ENCODE measurements at regions not wholly inside any gene's neighbourhood (a gene's known extent, or its start where the extent isn't known, plus 50 kb on each side); places are given as distances from the start of the nearest gene placed in this dataset.
A peak's percentile ranks its signal among the peaks of the same experiment; 100 is the strongest.
"Not testable (repeated sequence)": the region's sequence is repeated elsewhere in the genome, so short reads cannot be mapped to it uniquely, and the experiment has no call there.

DNA sequence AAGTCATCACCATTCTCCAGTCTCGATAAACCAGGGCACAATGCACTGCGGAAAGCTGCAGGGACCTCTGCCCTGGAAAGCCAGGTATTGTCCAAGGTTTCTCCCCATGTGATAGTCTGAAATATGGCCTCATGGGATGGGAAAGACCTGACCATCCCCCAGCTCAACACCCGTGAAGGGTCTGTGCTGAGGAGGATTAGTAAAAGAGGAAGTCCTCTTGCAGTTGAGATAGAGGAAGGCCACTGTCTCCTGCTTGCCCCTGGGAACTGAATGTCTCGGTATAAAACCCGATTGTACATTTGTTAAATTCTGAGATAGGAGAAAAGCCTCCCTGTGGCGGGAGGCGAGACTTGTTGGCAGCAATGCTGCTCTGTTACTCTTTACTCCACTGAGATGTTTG lies 95.9 kb downstream of the FEM1C start:
- H3K4me3 ChIP-seq; ATAC-seq; H3K27ac ChIP-seq (ENCODE audit: control insufficient read depth, insufficient read depth); H4K20me1 ChIP-seq (ENCODE audit: control insufficient read depth, insufficient read depth); H3K9me3 ChIP-seq (replicated peaks; ENCODE audit: control insufficient read depth, insufficient read depth, low read length); intact Hi-C loops (cut with micrococcal nuclease; ENCODE audit: unreplicated experiment); DNase-seq (ENCODE audit: low read depth, low spot score); FAIRE-seq; H3K27me3 ChIP-seq (replicated peaks in 1 of 2; ENCODE audit: control insufficient read depth in 2 of 2, insufficient read depth in 2 of 2, low read length in 1 of 2); H3K79me2 ChIP-seq (ENCODE audit: control insufficient read depth, insufficient read depth, low read length); CTCF ChIA-PET; BruUV-seq (replicated peaks); H3K36me3 ChIP-seq (ENCODE audit: control insufficient read depth in 2 of 2, insufficient read depth in 2 of 2, low read length in 1 of 2); H3K4me1 ChIP-seq (ENCODE audit: control insufficient read depth, insufficient read depth, low read length); in situ Hi-C loops (cut with MboI); POLR2A ChIA-PET; H2AFZ ChIP-seq (ENCODE audit: control insufficient read depth, low read depth, low read length); RAD21 ChIA-PET (ENCODE audit: unreplicated experiment); SMC1A ChIA-PET (ENCODE audit: uncharacterized antibody, unreplicated experiment); H3K4me2 ChIP-seq (ENCODE audit: control insufficient read depth, insufficient read depth); H3K9ac ChIP-seq (ENCODE audit: control insufficient read depth, insufficient read depth, low read length): not testable (repeated sequence)
- peak; percentile 32; the same call in 1 of the 2 replicates for TF ChIP-seq SPI1 (IDR thresholded peaks at IDR 0.05; ENCODE audit: borderline replicate concordance, insufficient read depth, low read depth, low read length)
- WGBS (ENCODE audit: insufficient coverage, insufficient replicate concordance, low lambda C conversion rate, missing lambda C conversion rate), result 49% methylated on average over 7 of the region's 7 CpGs

DNA sequence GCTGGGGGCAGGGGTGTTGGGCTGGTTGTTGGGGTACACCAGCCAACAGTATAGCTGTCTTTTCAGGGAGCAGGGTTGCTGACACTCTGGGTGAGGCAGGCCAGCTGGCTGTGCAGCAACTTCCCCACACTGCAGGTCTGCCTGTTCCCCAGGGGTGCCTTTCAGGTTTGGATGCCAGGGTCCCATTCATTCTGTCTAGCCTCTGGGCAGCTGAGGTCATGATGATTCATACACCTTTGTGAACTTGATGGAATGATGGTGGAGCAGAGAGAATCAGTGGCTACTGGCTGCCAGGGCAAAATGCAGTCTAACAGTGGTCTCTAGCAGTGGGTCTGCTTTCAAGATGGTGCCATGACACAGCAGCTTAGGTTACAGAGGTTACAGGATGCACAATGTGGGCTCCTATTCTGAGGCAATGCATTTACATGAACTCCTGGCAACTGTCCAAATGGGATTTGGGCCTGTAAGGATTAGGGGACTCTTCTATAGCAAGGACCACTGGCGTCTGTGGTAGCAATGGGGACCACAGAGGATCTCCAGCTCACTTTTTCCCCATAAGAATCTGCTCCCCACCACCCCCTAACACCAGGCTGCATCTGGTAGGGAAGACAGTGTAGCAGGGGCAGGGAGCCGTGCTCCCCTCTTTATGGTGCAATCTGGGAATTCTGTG lies 103.7 kb downstream of the FEM1C start:
- Histone ChIP-seq H3K4me2 (ENCODE audit: control insufficient read depth, insufficient read depth) (no peak overlapping the region), H4K20me1 (ENCODE audit: control insufficient read depth, insufficient read depth) (no peaks in the 10 kb centered on the region), H3K4me1 (ENCODE audit: control insufficient read depth, insufficient read depth, low read length) (no peaks in the 10 kb centered on the region), H3K9ac (ENCODE audit: control insufficient read depth, insufficient read depth, low read length) (no peak overlapping the region), H3K4me3 (no peak overlapping the region), H3K9me3 (replicated peaks; ENCODE audit: control insufficient read depth, insufficient read depth, low read length) (peaks cover 3% of the 10 kb centered on the region; the same call in 1 of the 3 replicates), H3K27ac (ENCODE audit: control insufficient read depth, insufficient read depth) (no peak overlapping the region), H3K27me3 (replicated peaks in 1 of 2; ENCODE audit: control insufficient read depth in 2 of 2, insufficient read depth in 2 of 2, low read length in 1 of 2) (no peaks in the 10 kb centered on the region), H3K36me3 (ENCODE audit: control insufficient read depth in 2 of 2, insufficient read depth in 2 of 2, low read length in 1 of 2) (no peaks in the 10 kb centered on the region), H2AFZ (ENCODE audit: control insufficient read depth, low read depth, low read length) (no peak overlapping the region), H3K79me2 (ENCODE audit: control insufficient read depth, insufficient read depth, low read length) (no peaks in the 10 kb centered on the region)
- no peak for ATAC-seq
- ChIA-PET SMC1A (ENCODE audit: uncharacterized antibody, unreplicated experiment) (interaction anchor here (1.2 to 1.4 kb wide), 2 partner anchors 9 to 21 kb away, joined by 4 read pairs; no protein-coding TSS in a partner anchor), POLR2A (no interaction called here), RAD21 (ENCODE audit: unreplicated experiment) (no interaction called here), CTCF (no interaction called here)
- in situ Hi-C loops (cut with MboI) (no loop called here), intact Hi-C loops (cut with micrococcal nuclease; ENCODE audit: unreplicated experiment) (no loop called here)
- WGBS (ENCODE audit: insufficient coverage, insufficient replicate concordance, low lambda C conversion rate, missing lambda C conversion rate), result 36% methylated on average over 2 of the region's 2 CpGs
- TF ChIP-seq, protein P1, sequence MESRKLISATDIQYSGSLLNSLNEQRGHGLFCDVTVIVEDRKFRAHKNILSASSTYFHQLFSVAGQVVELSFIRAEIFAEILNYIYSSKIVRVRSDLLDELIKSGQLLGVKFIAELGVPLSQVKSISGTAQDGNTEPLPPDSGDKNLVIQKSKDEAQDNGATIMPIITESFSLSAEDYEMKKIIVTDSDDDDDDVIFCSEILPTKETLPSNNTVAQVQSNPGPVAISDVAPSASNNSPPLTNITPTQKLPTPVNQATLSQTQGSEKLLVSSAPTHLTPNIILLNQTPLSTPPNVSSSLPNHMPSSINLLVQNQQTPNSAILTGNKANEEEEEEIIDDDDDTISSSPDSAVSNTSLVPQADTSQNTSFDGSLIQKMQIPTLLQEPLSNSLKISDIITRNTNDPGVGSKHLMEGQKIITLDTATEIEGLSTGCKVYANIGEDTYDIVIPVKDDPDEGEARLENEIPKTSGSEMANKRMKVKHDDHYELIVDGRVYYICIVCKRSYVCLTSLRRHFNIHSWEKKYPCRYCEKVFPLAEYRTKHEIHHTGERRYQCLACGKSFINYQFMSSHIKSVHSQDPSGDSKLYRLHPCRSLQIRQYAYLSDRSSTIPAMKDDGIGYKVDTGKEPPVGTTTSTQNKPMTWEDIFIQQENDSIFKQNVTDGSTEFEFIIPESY (IDR thresholded peaks at IDR 0.05), result no peak
- TF ChIP-seq, protein P2, sequence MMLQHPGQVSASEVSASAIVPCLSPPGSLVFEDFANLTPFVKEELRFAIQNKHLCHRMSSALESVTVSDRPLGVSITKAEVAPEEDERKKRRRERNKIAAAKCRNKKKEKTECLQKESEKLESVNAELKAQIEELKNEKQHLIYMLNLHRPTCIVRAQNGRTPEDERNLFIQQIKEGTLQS (IDR thresholded peaks at IDR 0.05; ENCODE audit: borderline replicate concordance, extremely low read depth, low read depth, low read length), result no peak
- TF ChIP-seq, protein P3, sequence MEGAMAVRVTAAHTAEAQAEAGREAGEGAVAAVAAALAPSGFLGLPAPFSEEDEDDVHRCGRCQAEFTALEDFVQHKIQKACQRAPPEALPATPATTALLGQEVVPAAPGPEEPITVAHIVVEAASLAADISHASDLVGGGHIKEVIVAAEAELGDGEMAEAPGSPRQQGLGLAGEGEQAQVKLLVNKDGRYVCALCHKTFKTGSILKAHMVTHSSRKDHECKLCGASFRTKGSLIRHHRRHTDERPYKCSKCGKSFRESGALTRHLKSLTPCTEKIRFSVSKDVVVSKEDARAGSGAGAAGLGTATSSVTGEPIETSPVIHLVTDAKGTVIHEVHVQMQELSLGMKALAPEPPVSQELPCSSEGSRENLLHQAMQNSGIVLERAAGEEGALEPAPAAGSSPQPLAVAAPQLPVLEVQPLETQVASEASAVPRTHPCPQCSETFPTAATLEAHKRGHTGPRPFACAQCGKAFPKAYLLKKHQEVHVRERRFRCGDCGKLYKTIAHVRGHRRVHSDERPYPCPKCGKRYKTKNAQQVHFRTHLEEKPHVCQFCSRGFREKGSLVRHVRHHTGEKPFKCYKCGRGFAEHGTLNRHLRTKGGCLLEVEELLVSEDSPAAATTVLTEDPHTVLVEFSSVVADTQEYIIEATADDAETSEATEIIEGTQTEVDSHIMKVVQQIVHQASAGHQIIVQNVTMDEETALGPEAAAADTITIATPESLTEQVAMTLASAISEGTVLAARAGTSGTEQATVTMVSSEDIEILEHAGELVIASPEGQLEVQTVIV (IDR thresholded peaks at IDR 0.05; ENCODE audit: borderline replicate concordance, partially characterized antibody), result no peak
- TF ChIP-seq, protein P4, sequence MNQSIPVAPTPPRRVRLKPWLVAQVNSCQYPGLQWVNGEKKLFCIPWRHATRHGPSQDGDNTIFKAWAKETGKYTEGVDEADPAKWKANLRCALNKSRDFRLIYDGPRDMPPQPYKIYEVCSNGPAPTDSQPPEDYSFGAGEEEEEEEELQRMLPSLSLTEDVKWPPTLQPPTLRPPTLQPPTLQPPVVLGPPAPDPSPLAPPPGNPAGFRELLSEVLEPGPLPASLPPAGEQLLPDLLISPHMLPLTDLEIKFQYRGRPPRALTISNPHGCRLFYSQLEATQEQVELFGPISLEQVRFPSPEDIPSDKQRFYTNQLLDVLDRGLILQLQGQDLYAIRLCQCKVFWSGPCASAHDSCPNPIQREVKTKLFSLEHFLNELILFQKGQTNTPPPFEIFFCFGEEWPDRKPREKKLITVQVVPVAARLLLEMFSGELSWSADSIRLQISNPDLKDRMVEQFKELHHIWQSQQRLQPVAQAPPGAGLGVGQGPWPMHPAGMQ (IDR thresholded peaks at IDR 0.05; ENCODE audit: borderline replicate concordance), result no peak
- no peak for TF ChIP-seq MEF2B (IDR thresholded peaks at IDR 0.05; ENCODE audit: partially characterized antibody, poor library complexity, severe bottlenecking)
- TF ChIP-seq, protein P5, sequence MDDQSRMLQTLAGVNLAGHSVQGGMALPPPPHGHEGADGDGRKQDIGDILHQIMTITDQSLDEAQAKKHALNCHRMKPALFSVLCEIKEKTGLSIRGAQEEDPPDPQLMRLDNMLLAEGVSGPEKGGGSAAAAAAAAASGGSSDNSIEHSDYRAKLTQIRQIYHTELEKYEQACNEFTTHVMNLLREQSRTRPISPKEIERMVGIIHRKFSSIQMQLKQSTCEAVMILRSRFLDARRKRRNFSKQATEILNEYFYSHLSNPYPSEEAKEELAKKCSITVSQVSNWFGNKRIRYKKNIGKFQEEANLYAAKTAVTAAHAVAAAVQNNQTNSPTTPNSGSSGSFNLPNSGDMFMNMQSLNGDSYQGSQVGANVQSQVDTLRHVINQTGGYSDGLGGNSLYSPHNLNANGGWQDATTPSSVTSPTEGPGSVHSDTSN (IDR thresholded peaks at IDR 0.05; ENCODE audit: insufficient replicate concordance, low read depth, low read length), result no peak
- DNase-seq (ENCODE audit: low read depth, low spot score), result no peak
- no TSS peak for BruUV-seq (replicated peaks)
- FAIRE-seq, result no peak

Measured in GM12878 (cell line).